ENCODE measurements at regions not wholly inside any gene's neighbourhood (a gene's known extent, or its start where the extent isn't known, plus 50 kb on each side); places are given as distances from the start of the nearest gene placed in this dataset.

GRCh38 chr21:23223882-23224281 lies 2225.7 kb downstream of the NCAM2 start:
- TF ChIP-seq CTCF (IDR thresholded peaks at IDR 0.05), result no peak
- TF ChIP-seq EP300 (IDR thresholded peaks at IDR 0.05), result no peak
- no peak for TF ChIP-seq POLR2A (IDR thresholded peaks at IDR 0.05)
- TF ChIP-seq POLR2AphosphoS5 (IDR thresholded peaks at IDR 0.05), result no peak
- no peaks in the 10 kb centered on the region for H3K36me3 ChIP-seq
- intact Hi-C loops (cut with DNase I), result no loop called here
- 65 to 81% methylated on average over 2 of the region's 2 CpGs for WGBS, 2 donors
- no peaks in the 10 kb centered on the region for H3K4me1 ChIP-seq
- H3K27ac ChIP-seq, result no peak overlapping the region
- H3K4me3 ChIP-seq, result no peak overlapping the region
- no peak for DNase-seq
- no peaks in the 10 kb centered on the region for H3K27me3 ChIP-seq
- peaks cover 0 to 4% (median 0%) of the 10 kb centered on the region in 4 donors for H3K9me3 ChIP-seq

- Histone ChIP-seq H3K36me3 (no peaks in the 10 kb centered on the region), H3K4me1 (no peaks in the 10 kb centered on the region), H3K27me3 (no peaks in the 10 kb centered on the region), H3K4me3 (no peak overlapping the region), H3K27ac (no peak overlapping the region), H3K9me3 (peaks cover 0 to 4% (median 0%) of the 10 kb centered on the region in 4 donors)
- intact Hi-C loops (cut with DNase I), result no loop called here
- 80 to 87% methylated on average over 1 of the region's 1 CpG for WGBS, 2 donors
- DNase-seq, result no peak
- TF ChIP-seq POLR2A (IDR thresholded peaks at IDR 0.05), result no peak
- no peak for TF ChIP-seq EP300 (IDR thresholded peaks at IDR 0.05)
- TF ChIP-seq CTCF (IDR thresholded peaks at IDR 0.05), result no peak
- no peak for TF ChIP-seq POLR2AphosphoS5 (IDR thresholded peaks at IDR 0.05)
Observed at GRCh38 chr21:23218667-23219066, 2220.5 kb downstream of the NCAM2 start.

GRCh38 chr21:23217597-23217996 lies 2219.4 kb downstream of the NCAM2 start:
- WGBS, 2 donors, result 62 to 77% methylated on average over 1 of the region's 1 CpG
- Histone ChIP-seq H3K4me3 (no peak overlapping the region), H3K36me3 (no peaks in the 10 kb centered on the region), H3K27ac (no peak overlapping the region), H3K4me1 (no peaks in the 10 kb centered on the region), H3K9me3 (peaks cover 0 to 4% (median 0%) of the 10 kb centered on the region in 4 donors), H3K27me3 (no peaks in the 10 kb centered on the region)
- no peak for DNase-seq
- no peak for TF ChIP-seq POLR2AphosphoS5 (IDR thresholded peaks at IDR 0.05)
- TF ChIP-seq EP300 (IDR thresholded peaks at IDR 0.05), result no peak
- no peak for TF ChIP-seq CTCF (IDR thresholded peaks at IDR 0.05)
- no peak for TF ChIP-seq POLR2A (IDR thresholded peaks at IDR 0.05)
- intact Hi-C loops (cut with DNase I), result no loop called here

GRCh38 chr21:23215261-23215660 lies 2217.1 kb downstream of the NCAM2 start:
- no peaks in the 10 kb centered on the region for H3K9me3 ChIP-seq
- 91 to 94% methylated on average over 1 of the region's 1 CpG for WGBS, 2 donors
- no peak for DNase-seq

More at GRCh38 chr21:23215261-23215660, 2217.1 kb downstream of the NCAM2 start:
- Histone ChIP-seq H3K4me3 (no peak overlapping the region), H3K4me1 (no peaks in the 10 kb centered on the region), H3K27me3 (no peaks in the 10 kb centered on the region), H3K27ac (no peak overlapping the region), H3K36me3 (no peaks in the 10 kb centered on the region)
- intact Hi-C loops (cut with DNase I), result no loop called here
- no peak for TF ChIP-seq POLR2AphosphoS5 (IDR thresholded peaks at IDR 0.05)
- TF ChIP-seq POLR2A (IDR thresholded peaks at IDR 0.05), result no peak
- TF ChIP-seq CTCF (IDR thresholded peaks at IDR 0.05), result no peak
- TF ChIP-seq EP300 (IDR thresholded peaks at IDR 0.05), result no peak

Small RNA genes in the stretch of these regions (small RNA-seq; reads per million reads assigned to genes)
- gene AP001340.1 (0 reads per million in 3 donors), gene RF00019 (0 reads per million in 3 donors), gene RN7SKP236 (0 reads per million in 3 donors), gene RNA5SP489 (0 reads per million in 3 donors), gene RNU2-55P (0 to 0.73 (median 0.06) reads per million in 3 donors)
